ENCODE measurements at regions not wholly inside any gene's neighbourhood (a gene's known extent, or its start where the extent isn't known, plus 50 kb on each side); places are given as distances from the start of the nearest gene placed in this dataset.

DNA sequence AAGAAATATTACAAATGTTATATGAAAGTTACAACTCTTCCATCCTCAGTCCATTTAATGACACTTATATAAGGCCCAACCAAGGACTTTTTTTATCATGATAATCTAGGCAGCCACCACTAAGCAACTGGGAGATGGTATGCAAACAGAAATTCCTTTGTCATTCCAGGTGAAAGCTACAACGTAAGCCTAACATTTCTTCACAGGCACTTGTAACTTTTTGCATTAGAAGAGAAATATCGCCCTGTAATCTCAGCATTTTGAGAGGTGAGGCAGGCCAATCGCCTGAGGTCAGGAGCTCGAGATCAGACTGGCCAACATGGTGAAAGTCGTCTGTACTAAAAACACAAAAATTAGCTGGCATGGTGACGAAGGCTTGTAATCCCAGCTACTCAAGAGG lies 581.2 kb upstream of the SLC8A1 start:
- TF ChIP-seq, protein P1, sequence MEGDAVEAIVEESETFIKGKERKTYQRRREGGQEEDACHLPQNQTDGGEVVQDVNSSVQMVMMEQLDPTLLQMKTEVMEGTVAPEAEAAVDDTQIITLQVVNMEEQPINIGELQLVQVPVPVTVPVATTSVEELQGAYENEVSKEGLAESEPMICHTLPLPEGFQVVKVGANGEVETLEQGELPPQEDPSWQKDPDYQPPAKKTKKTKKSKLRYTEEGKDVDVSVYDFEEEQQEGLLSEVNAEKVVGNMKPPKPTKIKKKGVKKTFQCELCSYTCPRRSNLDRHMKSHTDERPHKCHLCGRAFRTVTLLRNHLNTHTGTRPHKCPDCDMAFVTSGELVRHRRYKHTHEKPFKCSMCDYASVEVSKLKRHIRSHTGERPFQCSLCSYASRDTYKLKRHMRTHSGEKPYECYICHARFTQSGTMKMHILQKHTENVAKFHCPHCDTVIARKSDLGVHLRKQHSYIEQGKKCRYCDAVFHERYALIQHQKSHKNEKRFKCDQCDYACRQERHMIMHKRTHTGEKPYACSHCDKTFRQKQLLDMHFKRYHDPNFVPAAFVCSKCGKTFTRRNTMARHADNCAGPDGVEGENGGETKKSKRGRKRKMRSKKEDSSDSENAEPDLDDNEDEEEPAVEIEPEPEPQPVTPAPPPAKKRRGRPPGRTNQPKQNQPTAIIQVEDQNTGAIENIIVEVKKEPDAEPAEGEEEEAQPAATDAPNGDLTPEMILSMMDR (conservative IDR thresholded peaks at IDR 0.05; ENCODE audit: low read depth, low read length) = no peak
- no peak for TF ChIP-seq EZH2 (IDR thresholded peaks at IDR 0.05; ENCODE audit: borderline replicate concordance, low read depth, low read length, poor library complexity, severe bottlenecking)

Measured in A673 (cell line).